Smooth muscle cell (in vitro differentiated cells): ENCODE measurements at regions not wholly inside any gene's neighbourhood (a gene's known extent, or its start where the extent isn't known, plus 50 kb on each side); places are given as distances from the start of the nearest gene placed in this dataset.

ENCODE experiments used
- DNase-seq: peaks from one replicate; lab custom pipeline; 2025; ENCODE audit not compliant: unreplicated experiment; lab: John Stamatoyannopoulos, UW
- H2AFZ ChIP-seq: fragments of 200-600 bp; sonication (generic); 2 replicates; pipeline ENCODE4 v1.6.0; 2016; ENCODE audit warnings: antibody characterized with exemption, low read depth, mild to moderate bottlenecking
- H3F3A ChIP-seq: fragments of 200-600 bp; sonication (generic); 2 replicates; pipeline ENCODE4 v1.6.0; 2017; ENCODE audit warnings: antibody characterized with exemption, low read depth
- H3K27ac ChIP-seq: fragments of 200-600 bp; sonication (generic); 2 replicates; pipeline ENCODE4 v1.5.1; 2016; ENCODE audit warnings: low read depth, mild to moderate bottlenecking
- H3K27me3 ChIP-seq: fragments of 200-600 bp; sonication (generic); 2 replicates; pipeline ENCODE4 v1.6.1; 2016; ENCODE audit warnings: low read depth, mild to moderate bottlenecking
- H3K36me3 ChIP-seq: fragments of 200-600 bp; sonication (generic); 2 replicates; pipeline ENCODE4 v1.5.1; 2016; ENCODE audit warnings: low read depth
- H3K4me1 ChIP-seq: fragments of 200-600 bp; sonication (generic); 2 replicates; pipeline ENCODE4 v1.5.1; 2016; ENCODE audit warnings: low read depth
- H3K4me2 ChIP-seq: fragments of 200-600 bp; sonication (generic); 2 replicates; pipeline ENCODE4 v1.6.0; 2016; ENCODE audit warnings: mild to moderate bottlenecking
- H3K4me3 ChIP-seq: fragments of 200-600 bp; sonication (generic); 2 replicates; pipeline ENCODE4 v1.5.1; 2016; ENCODE audit warnings: mild to moderate bottlenecking
- H3K79me2 ChIP-seq: fragments of 200-600 bp; sonication (generic); 2 replicates; pipeline ENCODE4 v1.6.0; 2016; ENCODE audit warnings: low read depth, mild to moderate bottlenecking
- H3K9ac ChIP-seq: fragments of 200-600 bp; sonication (generic); 2 replicates; pipeline ENCODE4 v1.6.0; 2016; ENCODE audit warnings: low read depth
- H3K9me3 ChIP-seq: fragments of 200-600 bp; sonication (generic); replicated peaks from 2 replicates; pipeline ENCODE4 v1.5.1; 2016; ENCODE audit warnings: low read depth
- H4K20me1 ChIP-seq: fragments of 200-600 bp; sonication (generic); 2 replicates; pipeline ENCODE4 v1.6.0; 2016; ENCODE audit warnings: low read depth
- WGBS: methylation state at CpG from one replicate; pipeline ENCODE4 v1.1.7; 2016; ENCODE audit warnings: low lambda C conversion rate; 5-methylcytosine and 5-hydroxymethylcytosine counted together
- TF ChIP-seq, protein P1 (sequence below): fragments of 200-600 bp; sonication (generic); IDR thresholded peaks from 2 replicates; pipeline ENCODE4 v1.5.1; 2017; ENCODE audit warnings: borderline replicate concordance, mild to moderate bottlenecking, antibody characterized with exemption; ENCODE audit not compliant: insufficient read depth, poor library complexity, severe bottlenecking

- Histone ChIP-seq H3K4me2 (no peak overlapping the region), H3K79me2 (peaks cover 69% of the 10 kb centered on the region)
Observed at GRCh38 chr14:71475916-71476315, 456.3 kb upstream of the RGS6 start.

DNA sequence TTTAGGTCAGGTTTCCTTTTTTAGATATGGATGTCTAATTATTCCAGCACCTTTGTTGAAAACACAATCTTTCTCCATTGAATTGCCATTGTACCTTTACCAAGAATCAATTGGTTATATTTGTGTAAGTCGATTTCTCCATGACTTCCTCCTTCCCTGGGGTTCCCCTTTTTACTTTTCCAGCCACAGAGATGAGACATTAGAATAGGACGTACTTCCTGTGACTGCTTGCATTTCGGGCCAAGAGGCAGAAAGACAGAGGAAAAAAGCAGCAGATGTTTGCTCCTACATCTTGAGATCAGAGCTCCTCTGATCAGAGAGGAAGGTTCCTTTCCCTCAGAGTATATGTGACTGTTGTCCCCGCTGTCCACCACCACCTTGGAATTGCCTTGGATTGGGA, 453.7 kb upstream of the RGS6 start:
- H3K27ac ChIP-seq: no peak overlapping the region
- H3F3A ChIP-seq: peaks cover 6% of the 10 kb centered on the region
- 90% methylated on average over 4 of the region's 4 CpGs for WGBS
- H3K9me3 ChIP-seq: no peaks in the 10 kb centered on the region
- DNase-seq: no peak
- H3K4me1 ChIP-seq: peaks cover 6% of the 10 kb centered on the region
- no peak overlapping the region for H3K9ac ChIP-seq
- peaks cover 97% of the 10 kb centered on the region for H4K20me1 ChIP-seq
- H3K4me2 ChIP-seq: no peak overlapping the region
- TF ChIP-seq, protein P1, sequence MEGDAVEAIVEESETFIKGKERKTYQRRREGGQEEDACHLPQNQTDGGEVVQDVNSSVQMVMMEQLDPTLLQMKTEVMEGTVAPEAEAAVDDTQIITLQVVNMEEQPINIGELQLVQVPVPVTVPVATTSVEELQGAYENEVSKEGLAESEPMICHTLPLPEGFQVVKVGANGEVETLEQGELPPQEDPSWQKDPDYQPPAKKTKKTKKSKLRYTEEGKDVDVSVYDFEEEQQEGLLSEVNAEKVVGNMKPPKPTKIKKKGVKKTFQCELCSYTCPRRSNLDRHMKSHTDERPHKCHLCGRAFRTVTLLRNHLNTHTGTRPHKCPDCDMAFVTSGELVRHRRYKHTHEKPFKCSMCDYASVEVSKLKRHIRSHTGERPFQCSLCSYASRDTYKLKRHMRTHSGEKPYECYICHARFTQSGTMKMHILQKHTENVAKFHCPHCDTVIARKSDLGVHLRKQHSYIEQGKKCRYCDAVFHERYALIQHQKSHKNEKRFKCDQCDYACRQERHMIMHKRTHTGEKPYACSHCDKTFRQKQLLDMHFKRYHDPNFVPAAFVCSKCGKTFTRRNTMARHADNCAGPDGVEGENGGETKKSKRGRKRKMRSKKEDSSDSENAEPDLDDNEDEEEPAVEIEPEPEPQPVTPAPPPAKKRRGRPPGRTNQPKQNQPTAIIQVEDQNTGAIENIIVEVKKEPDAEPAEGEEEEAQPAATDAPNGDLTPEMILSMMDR: no peak
- no peak overlapping the region for H3K4me3 ChIP-seq
- no peak overlapping the region for H2AFZ ChIP-seq
- no peaks in the 10 kb centered on the region for H3K27me3 ChIP-seq
- peaks cover 74% of the 10 kb centered on the region for H3K79me2 ChIP-seq
- peaks cover 3% of the 10 kb centered on the region for H3K36me3 ChIP-seq

More at GRCh38 chr14:71475916-71476315, 456.3 kb upstream of the RGS6 start:
- Histone ChIP-seq H2AFZ (no peak overlapping the region), H3K9ac (no peak overlapping the region), H4K20me1 (peaks cover 96% of the 10 kb centered on the region), H3F3A (peaks cover 6% of the 10 kb centered on the region), H3K4me1 (peaks cover 6% of the 10 kb centered on the region), H3K27ac (no peak overlapping the region), H3K9me3 (no peaks in the 10 kb centered on the region), H3K4me3 (no peak overlapping the region), H3K27me3 (no peaks in the 10 kb centered on the region), H3K36me3 (peaks cover 3% of the 10 kb centered on the region)
- no peak for DNase-seq
- TF ChIP-seq, protein P1: no peak
- WGBS: 87% methylated on average over 5 of the region's 5 CpGs

GRCh38 chr14:71481021-71481654, 451.1 kb upstream of the RGS6 start:
- Histone ChIP-seq H3F3A (no peaks in the 10 kb centered on the region), H3K4me1 (no peaks in the 10 kb centered on the region), H2AFZ (no peak overlapping the region), H3K9me3 (no peaks in the 10 kb centered on the region), H3K9ac (no peak overlapping the region), H3K79me2 (peaks cover 49% of the 10 kb centered on the region), H3K27me3 (no peaks in the 10 kb centered on the region), H3K36me3 (peaks cover 3% of the 10 kb centered on the region), H4K20me1 (peaks cover 94% of the 10 kb centered on the region), H3K4me3 (no peak overlapping the region), H3K4me2 (no peak overlapping the region), H3K27ac (no peak overlapping the region)
- DNase-seq: no peak
- WGBS: 96% methylated on average over 4 of the region's 4 CpGs
- TF ChIP-seq, protein P1: no peak

- Histone ChIP-seq H4K20me1 (peaks cover 92% of the 10 kb centered on the region), H3K79me2 (peaks cover 38% of the 10 kb centered on the region), H3K27me3 (no peaks in the 10 kb centered on the region), H3K4me2 (no peak overlapping the region), H2AFZ (no peak overlapping the region), H3K36me3 (peaks cover 3% of the 10 kb centered on the region), H3K9ac (no peak overlapping the region), H3F3A (no peaks in the 10 kb centered on the region), H3K4me1 (no peaks in the 10 kb centered on the region), H3K27ac (no peak overlapping the region), H3K9me3 (no peaks in the 10 kb centered on the region), H3K4me3 (no peak overlapping the region)
- no peak for DNase-seq
- WGBS: 54% methylated on average over 2 of the region's 2 CpGs
- TF ChIP-seq, protein P1: no peak
Observed at GRCh38 chr14:71482671-71483070, 449.6 kb upstream of the RGS6 start.
